ENCODE measurements at regions not wholly inside any gene's neighbourhood (a gene's known extent, or its start where the extent isn't known, plus 50 kb on each side); places are given as distances from the start of the nearest gene placed in this dataset.

DNA sequence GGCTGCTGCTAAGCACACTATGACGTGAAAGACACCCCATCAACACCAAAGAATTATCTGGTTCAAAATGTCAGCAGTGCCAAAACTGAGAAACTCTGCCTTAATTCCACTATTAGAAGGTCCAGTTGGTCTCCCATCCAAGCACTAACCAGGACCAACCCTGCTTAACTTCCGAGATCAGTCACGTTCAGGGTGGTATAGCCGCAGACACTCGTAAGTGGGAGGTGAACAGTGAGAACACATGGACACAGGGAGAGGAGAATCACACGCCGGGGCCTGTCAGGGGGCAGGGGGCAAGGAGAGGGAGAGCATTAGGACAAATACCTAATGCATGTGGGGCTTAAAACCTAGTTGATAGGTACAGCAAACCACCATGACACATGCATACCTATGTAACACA lies 83.4 kb downstream of the C13orf42 start:
- H3K9me3 ChIP-seq (ENCODE audit: control insufficient read depth in 1 of 2, low read length in 2 of 2): no peaks in the 10 kb centered on the region
- no peak overlapping the region for H3K4me3 ChIP-seq (ENCODE audit: low read depth in 1 of 2, low read length in 2 of 2)
- no peaks in the 10 kb centered on the region for H3K4me1 ChIP-seq (ENCODE audit: control insufficient read depth in 1 of 2, insufficient read depth in 2 of 2, low read length in 2 of 2)
- H3K27me3 ChIP-seq (ENCODE audit: low read depth, low read length): no peaks in the 10 kb centered on the region
- H3K27ac ChIP-seq (ENCODE audit: low read length): no peak overlapping the region
- no peaks in the 10 kb centered on the region for H3K36me3 ChIP-seq (ENCODE audit: control insufficient read depth in 1 of 2, insufficient read depth in 2 of 2, low read length in 2 of 2)

DNA sequence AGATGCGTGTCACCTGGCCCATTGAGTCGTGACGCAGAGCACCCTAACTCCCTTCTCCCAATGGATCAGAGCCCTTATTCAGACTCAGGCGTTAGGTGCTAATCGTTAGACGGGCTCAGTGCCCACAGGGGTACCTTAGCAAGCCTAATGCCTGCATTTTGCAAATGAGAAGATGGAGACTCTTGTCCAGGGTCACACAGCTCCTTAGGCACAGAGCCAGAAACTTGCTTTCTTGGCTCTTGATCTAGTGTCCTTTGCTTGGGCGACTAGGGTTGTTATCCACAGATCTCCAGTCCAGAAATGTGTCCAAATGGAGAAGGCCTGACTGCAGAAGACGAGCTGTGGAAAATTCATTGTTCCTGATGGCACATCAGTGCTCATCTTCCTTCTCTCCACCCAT lies 85.1 kb downstream of the C13orf42 start:
- Histone ChIP-seq H3K27ac (ENCODE audit: low read length) (no peak overlapping the region), H3K4me1 (ENCODE audit: control insufficient read depth in 1 of 2, insufficient read depth in 2 of 2, low read length in 2 of 2) (no peaks in the 10 kb centered on the region), H3K9me3 (ENCODE audit: control insufficient read depth in 1 of 2, low read length in 2 of 2) (no peaks in the 10 kb centered on the region), H3K4me3 (ENCODE audit: low read depth in 1 of 2, low read length in 2 of 2) (no peak overlapping the region), H3K27me3 (ENCODE audit: low read depth, low read length) (no peaks in the 10 kb centered on the region), H3K36me3 (ENCODE audit: control insufficient read depth in 1 of 2, insufficient read depth in 2 of 2, low read length in 2 of 2) (no peaks in the 10 kb centered on the region)

DNA sequence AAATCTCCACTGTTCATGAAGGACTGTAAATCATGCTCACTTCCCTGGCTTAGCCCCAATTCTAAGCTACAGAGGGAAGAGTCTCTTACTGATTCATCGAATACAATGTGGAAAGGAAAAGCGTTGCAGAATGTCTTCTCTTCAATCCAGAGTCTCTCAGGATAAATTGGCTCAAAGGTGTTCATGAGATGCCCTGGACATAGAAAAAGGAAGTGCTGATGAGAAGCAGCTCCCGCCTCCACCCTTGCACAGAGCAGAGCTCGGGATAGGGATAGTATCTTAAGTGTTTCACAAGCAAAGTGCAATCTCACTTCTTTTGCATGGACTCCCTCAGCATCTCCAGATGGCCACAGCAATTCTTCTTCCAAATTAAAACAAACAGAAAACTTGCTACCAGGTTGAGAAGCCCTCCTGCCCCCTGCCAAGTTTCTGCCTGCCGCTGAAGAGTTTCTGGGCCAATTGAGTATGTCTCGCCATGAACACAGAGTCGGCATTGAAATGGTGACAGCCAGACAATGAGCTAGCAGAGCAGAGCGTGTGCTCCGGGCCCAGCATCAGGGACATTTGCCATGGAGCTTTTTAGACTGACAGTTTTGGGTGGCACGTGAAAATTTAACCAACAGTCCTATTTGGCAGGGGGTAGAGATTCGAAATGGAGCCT lies 85.7 kb downstream of the C13orf42 start:
- Histone ChIP-seq H3K36me3 (ENCODE audit: control insufficient read depth in 1 of 2, insufficient read depth in 2 of 2, low read length in 2 of 2) (no peaks in the 10 kb centered on the region), H3K4me3 (ENCODE audit: low read depth in 1 of 2, low read length in 2 of 2) (no peak overlapping the region), H3K27ac (ENCODE audit: low read length) (no peak overlapping the region), H3K4me1 (ENCODE audit: control insufficient read depth in 1 of 2, insufficient read depth in 2 of 2, low read length in 2 of 2) (no peaks in the 10 kb centered on the region), H3K27me3 (ENCODE audit: low read depth, low read length) (no peaks in the 10 kb centered on the region), H3K9me3 (ENCODE audit: control insufficient read depth in 1 of 2, low read length in 2 of 2) (no peaks in the 10 kb centered on the region)

DNA sequence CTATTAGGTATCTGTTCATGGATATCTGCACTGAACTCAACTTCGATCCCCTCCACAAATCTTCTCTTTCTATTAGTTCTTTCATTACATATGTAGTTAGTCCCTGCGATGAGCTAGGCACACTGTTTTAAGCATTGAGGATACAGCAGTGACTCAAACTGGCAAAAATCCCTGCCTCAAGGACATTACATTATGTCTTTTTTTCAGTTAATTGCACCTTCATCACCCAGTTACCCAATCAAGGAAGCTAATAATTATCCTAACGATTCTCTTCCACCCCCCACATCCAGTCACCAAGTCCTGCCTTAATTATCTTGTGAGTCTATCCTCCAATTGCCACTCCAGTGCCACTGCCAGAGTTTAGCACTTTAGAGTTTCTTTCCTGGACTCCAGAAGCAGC lies 89.3 kb downstream of the C13orf42 start:
- Histone ChIP-seq H3K27me3 (ENCODE audit: low read depth, low read length) (no peaks in the 10 kb centered on the region), H3K4me1 (ENCODE audit: control insufficient read depth in 1 of 2, insufficient read depth in 2 of 2, low read length in 2 of 2) (no peaks in the 10 kb centered on the region), H3K4me3 (ENCODE audit: low read depth in 1 of 2, low read length in 2 of 2) (no peak overlapping the region), H3K9me3 (ENCODE audit: control insufficient read depth in 1 of 2, low read length in 2 of 2) (no peaks in the 10 kb centered on the region), H3K36me3 (ENCODE audit: control insufficient read depth in 1 of 2, insufficient read depth in 2 of 2, low read length in 2 of 2) (no peaks in the 10 kb centered on the region), H3K27ac (ENCODE audit: low read length) (no peak overlapping the region)

DNA sequence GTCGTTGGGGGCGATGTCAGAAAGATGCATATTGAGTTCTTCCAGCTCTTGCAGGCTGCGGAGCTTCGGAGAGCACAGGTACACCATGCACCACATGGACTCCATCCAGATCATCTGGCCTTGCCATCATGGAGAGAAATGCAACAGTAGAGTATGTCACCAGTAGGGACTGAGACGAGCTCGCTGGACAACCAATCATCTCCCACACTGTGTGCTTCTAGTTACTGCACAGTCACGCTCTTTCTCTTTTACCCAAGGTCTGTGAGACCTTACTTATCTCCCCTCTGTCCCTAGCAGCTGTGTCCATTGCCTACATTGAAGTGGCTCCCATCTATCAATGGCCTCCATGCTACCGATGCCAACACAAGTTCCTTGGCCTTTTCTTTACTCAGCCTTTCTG lies 90.5 kb downstream of the C13orf42 start:
- Histone ChIP-seq H3K27me3 (ENCODE audit: low read depth, low read length) (no peaks in the 10 kb centered on the region), H3K4me3 (ENCODE audit: low read depth in 1 of 2, low read length in 2 of 2) (no peak overlapping the region), H3K4me1 (ENCODE audit: control insufficient read depth in 1 of 2, insufficient read depth in 2 of 2, low read length in 2 of 2) (no peaks in the 10 kb centered on the region), H3K9me3 (ENCODE audit: control insufficient read depth in 1 of 2, low read length in 2 of 2) (no peaks in the 10 kb centered on the region), H3K27ac (ENCODE audit: low read length) (no peak overlapping the region), H3K36me3 (ENCODE audit: control insufficient read depth in 1 of 2, insufficient read depth in 2 of 2, low read length in 2 of 2) (no peaks in the 10 kb centered on the region)

DNA sequence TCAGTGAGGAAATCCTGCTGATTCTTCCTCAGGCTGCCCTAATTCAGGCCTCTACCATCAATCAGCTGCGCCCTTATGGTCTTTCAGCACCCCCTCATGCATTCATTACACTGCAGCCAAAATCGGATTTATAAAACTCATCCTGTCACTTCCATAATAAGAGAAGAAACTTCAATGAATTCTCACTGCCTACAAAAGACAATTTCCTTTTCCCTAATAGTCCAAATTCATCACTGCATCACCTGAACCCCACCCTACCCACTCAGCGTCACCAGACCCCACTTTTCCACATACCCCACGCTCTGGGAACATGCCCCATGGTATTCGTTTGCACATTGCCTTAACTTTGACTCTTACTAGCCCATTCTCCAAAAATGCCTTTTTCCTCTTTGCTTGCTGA lies 92.0 kb downstream of the C13orf42 start:
- no peak overlapping the region for H3K27ac ChIP-seq (ENCODE audit: low read length)
- no peaks in the 10 kb centered on the region for H3K36me3 ChIP-seq (ENCODE audit: control insufficient read depth in 1 of 2, insufficient read depth in 2 of 2, low read length in 2 of 2)
- H3K4me1 ChIP-seq (ENCODE audit: control insufficient read depth in 1 of 2, insufficient read depth in 2 of 2, low read length in 2 of 2): no peaks in the 10 kb centered on the region
- H3K9me3 ChIP-seq (ENCODE audit: control insufficient read depth in 1 of 2, low read length in 2 of 2): peaks cover 0 to under 1% of the 10 kb centered on the region in 2 donors
- no peak overlapping the region for H3K4me3 ChIP-seq (ENCODE audit: low read depth in 1 of 2, low read length in 2 of 2)
- H3K27me3 ChIP-seq (ENCODE audit: low read depth, low read length): no peaks in the 10 kb centered on the region

DNA sequence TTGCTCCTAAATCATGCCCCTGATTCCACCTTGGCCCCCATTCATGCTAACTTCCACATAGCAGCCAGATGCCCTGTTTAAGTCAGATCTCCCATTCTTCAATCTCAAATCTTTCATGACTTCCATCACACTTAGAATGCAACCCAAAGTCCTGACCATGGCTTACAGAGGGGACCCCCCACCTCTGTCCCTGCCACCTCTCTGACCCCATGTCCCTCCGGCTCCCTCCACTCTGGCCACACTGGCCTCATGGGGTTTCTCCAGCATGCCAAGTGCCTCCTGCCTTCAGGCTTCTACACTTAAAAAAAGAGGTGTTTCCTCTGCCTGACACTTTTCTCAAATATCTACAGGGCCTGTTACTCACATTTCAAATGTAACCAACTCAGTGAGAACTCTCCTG lies 93.6 kb downstream of the C13orf42 start:
- H3K27me3 ChIP-seq (ENCODE audit: low read depth, low read length): no peaks in the 10 kb centered on the region
- H3K36me3 ChIP-seq (ENCODE audit: control insufficient read depth in 1 of 2, insufficient read depth in 2 of 2, low read length in 2 of 2): no peaks in the 10 kb centered on the region
- no peak overlapping the region for H3K27ac ChIP-seq (ENCODE audit: low read length)
- H3K9me3 ChIP-seq (ENCODE audit: control insufficient read depth in 1 of 2, low read length in 2 of 2): peaks cover 0 to 10% of the 10 kb centered on the region in 2 donors
- no peaks in the 10 kb centered on the region for H3K4me1 ChIP-seq (ENCODE audit: control insufficient read depth in 1 of 2, insufficient read depth in 2 of 2, low read length in 2 of 2)
- no peak overlapping the region for H3K4me3 ChIP-seq (ENCODE audit: low read depth in 1 of 2, low read length in 2 of 2)

DNA sequence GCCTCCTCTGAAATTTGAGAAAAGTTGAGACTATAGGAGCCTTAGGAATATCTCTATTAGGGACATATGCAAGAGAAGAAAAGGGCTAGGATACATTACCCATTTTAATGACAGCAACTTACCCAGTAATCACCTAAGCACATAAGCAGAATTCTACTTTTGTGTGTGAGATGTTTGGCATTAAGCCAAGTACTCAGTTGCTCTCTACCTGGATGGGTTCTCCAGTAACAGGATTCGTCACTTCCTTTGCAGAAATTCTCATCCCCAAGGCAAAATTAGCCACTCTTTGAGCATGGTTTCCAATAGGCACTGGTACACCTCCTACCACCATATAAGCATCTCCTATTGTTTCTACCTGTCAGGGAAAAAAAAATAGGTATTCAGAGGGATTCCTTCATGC lies 95.1 kb downstream of the C13orf42 start:
- Histone ChIP-seq H3K27me3 (ENCODE audit: low read depth, low read length) (no peaks in the 10 kb centered on the region), H3K36me3 (ENCODE audit: control insufficient read depth in 1 of 2, insufficient read depth in 2 of 2, low read length in 2 of 2) (no peaks in the 10 kb centered on the region), H3K4me3 (ENCODE audit: low read depth in 1 of 2, low read length in 2 of 2) (no peak overlapping the region), H3K27ac (ENCODE audit: low read length) (no peak overlapping the region), H3K9me3 (ENCODE audit: control insufficient read depth in 1 of 2, low read length in 2 of 2) (peaks cover 0 to 10% of the 10 kb centered on the region in 2 donors), H3K4me1 (ENCODE audit: control insufficient read depth in 1 of 2, insufficient read depth in 2 of 2, low read length in 2 of 2) (no peaks in the 10 kb centered on the region)

DNA sequence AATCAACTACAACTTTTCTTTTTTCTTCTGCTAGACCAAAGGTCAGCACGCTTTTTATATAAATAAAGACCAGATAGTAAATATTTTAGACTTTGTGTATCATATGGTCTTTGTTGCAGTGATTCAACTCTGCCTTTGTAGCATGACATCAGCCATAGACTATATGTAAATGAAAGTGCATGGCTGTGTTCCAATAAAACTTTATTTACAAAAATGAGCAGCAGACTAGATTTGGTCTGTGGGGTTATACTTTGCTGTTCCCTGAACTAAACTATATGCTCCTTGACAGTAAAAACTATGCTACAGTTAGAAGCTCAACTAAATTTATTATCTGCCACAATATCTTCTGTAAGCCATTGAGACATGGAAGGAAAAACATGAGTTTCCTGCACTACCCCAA lies 100.0 kb downstream of the RNASEH2B start:
- no peaks in the 10 kb centered on the region for H3K36me3 ChIP-seq (ENCODE audit: control insufficient read depth in 1 of 2, insufficient read depth in 2 of 2, low read length in 2 of 2)
- H3K27me3 ChIP-seq (ENCODE audit: low read depth, low read length): no peaks in the 10 kb centered on the region
- peaks cover 0 to 10% of the 10 kb centered on the region in 2 donors for H3K9me3 ChIP-seq (ENCODE audit: control insufficient read depth in 1 of 2, low read length in 2 of 2)
- H3K27ac ChIP-seq (ENCODE audit: low read length): no peak overlapping the region
- H3K4me3 ChIP-seq (ENCODE audit: low read depth in 1 of 2, low read length in 2 of 2): no peak overlapping the region
- H3K4me1 ChIP-seq (ENCODE audit: control insufficient read depth in 1 of 2, insufficient read depth in 2 of 2, low read length in 2 of 2): no peaks in the 10 kb centered on the region

DNA sequence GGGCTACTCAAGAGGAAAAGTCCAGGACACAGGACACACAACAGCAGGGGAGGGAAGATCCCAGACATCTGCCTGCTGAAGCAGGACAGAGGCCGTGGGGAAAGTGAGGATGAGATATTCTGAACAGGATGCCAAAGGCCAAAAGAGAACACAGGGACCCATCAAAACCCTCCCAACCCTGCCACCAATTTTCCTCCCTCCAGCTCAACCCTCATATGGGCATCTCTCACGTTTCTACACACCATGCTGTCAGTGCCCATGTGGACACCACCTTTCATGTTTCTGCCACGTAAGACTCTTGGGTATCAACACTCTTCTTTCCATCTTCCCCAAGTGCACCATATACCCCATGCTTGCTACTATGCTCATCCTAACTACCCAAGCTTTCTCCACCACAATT lies 97.6 kb downstream of the RNASEH2B start:
- H3K9me3 ChIP-seq (ENCODE audit: control insufficient read depth in 1 of 2, low read length in 2 of 2): no peaks in the 10 kb centered on the region
- no peaks in the 10 kb centered on the region for H3K4me1 ChIP-seq (ENCODE audit: control insufficient read depth in 1 of 2, insufficient read depth in 2 of 2, low read length in 2 of 2)
- H3K27me3 ChIP-seq (ENCODE audit: low read depth, low read length): no peaks in the 10 kb centered on the region
- H3K36me3 ChIP-seq (ENCODE audit: control insufficient read depth in 1 of 2, insufficient read depth in 2 of 2, low read length in 2 of 2): no peaks in the 10 kb centered on the region
- no peak overlapping the region for H3K4me3 ChIP-seq (ENCODE audit: low read depth in 1 of 2, low read length in 2 of 2)
- no peak overlapping the region for H3K27ac ChIP-seq (ENCODE audit: low read length)

DNA sequence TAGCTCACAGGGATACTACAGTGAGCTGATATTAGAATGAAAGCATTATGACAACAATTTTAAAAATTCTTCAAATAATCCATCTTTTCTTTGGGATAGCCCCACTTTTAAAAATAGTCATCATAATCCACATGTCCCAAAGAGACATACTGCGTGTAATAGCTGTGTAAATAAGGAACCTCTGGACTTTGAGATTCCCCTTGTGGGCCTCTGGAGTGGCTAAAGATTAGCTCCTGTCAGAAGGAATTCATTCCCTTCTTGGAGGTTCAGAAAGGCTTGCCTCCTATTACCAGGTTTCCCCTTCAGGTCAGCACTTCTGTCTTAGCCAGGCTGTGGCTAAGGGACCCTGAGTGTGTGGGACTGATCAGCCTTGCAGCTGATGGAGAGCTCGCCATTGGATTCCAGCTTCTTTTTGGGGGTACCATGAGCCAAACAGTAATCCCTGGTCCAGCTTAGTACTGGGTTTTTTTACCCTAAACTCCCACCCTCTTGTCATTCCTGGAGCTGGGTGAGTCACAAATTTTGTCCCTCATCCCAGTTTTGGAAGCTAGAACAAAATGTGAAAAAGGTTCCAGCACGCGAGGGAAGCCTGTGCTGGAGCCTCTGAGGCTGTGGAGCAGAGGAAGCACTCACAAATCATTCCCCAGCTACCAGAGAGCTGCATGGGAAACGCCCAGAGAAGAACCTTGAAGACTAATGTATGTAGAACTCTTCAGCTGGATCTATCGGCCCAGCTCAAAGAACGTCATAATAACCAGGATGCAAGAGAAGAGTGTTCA lies 96.7 kb downstream of the RNASEH2B start:
- Histone ChIP-seq H3K27me3 (ENCODE audit: low read depth, low read length) (no peaks in the 10 kb centered on the region), H3K4me1 (ENCODE audit: control insufficient read depth in 1 of 2, insufficient read depth in 2 of 2, low read length in 2 of 2) (no peaks in the 10 kb centered on the region), H3K36me3 (ENCODE audit: control insufficient read depth in 1 of 2, insufficient read depth in 2 of 2, low read length in 2 of 2) (no peaks in the 10 kb centered on the region), H3K4me3 (ENCODE audit: low read depth in 1 of 2, low read length in 2 of 2) (no peak overlapping the region), H3K27ac (ENCODE audit: low read length) (peak overlapping the region; percentile 2), H3K9me3 (ENCODE audit: control insufficient read depth in 1 of 2, low read length in 2 of 2) (no peaks in the 10 kb centered on the region)
